Keratinocyte (primary cell): ENCODE measurements at regions not wholly inside any gene's neighbourhood (a gene's known extent, or its start where the extent isn't known, plus 50 kb on each side); places are given as distances from the start of the nearest gene placed in this dataset.
"Not testable (repeated sequence)": the region's sequence is repeated elsewhere in the genome, so short reads cannot be mapped to it uniquely, and the experiment has no call there.

ENCODE experiments used
- CTCF ChIP-seq, 3 experiments: IDR thresholded peaks in 1 of 3; conservative IDR thresholded peaks in 1 of 3; optimal IDR thresholded peaks in 1 of 3; 2 replicates in 2 of 3; 3 replicates in 1 of 3; pipeline versions ENCODE3 to v1.5.1; 2011; ENCODE audit warnings: low read length in 3 of 3, mild to moderate bottlenecking in 3 of 3, moderate library complexity in 2 of 3, control low read depth in 1 of 3, inconsistent platforms in 1 of 3; ENCODE audit not compliant: insufficient read depth in 2 of 3; ENCODE audit errors: extremely low read depth in 1 of 3
- EZH2 ChIP-seq: IDR thresholded peaks from one replicate; pipeline ENCODE4 v1.6.1; 2012; ENCODE audit warnings: inconsistent platforms, mild to moderate bottlenecking, low read length, moderate library complexity

- TF ChIP-seq CTCF (optimal IDR thresholded peaks at IDR 0.05 in 1 of 3, IDR thresholded peaks at IDR 0.05 in 1 of 3, conservative IDR thresholded peaks at IDR 0.05 in 1 of 3; ENCODE audit: extremely low read depth in 1 of 3, insufficient read depth in 2 of 3, low read length in 3 of 3); EZH2: not testable (repeated sequence)
Measured at GRCh38 chr1:206366772-206367171, 103.5 kb upstream of the IKBKE start.
